HG02678 (cell line): ENCODE measurements at regions not wholly inside any gene's neighbourhood (a gene's known extent, or its start where the extent isn't known, plus 50 kb on each side); places are given as distances from the start of the nearest gene placed in this dataset.

Experiments used
- ATAC-seq: cut with Tn5 transposase; IDR thresholded peaks from one replicate; pipeline ENCODE4 v1.9.1; 2021; ENCODE audit warnings: mild to moderate bottlenecking, moderate library complexity; ENCODE audit not compliant: unreplicated experiment

GRCh38 chr5:146940295-146940694 lies 61.7 kb upstream of the PPP2R2B start:
- no peak for ATAC-seq

- ATAC-seq: no peak
These were observed 65.5 kb upstream of the PPP2R2B start for GRCh38 chr5:146944019-146944418.

GRCh38 chr5:146944764-146945616 lies 66.4 kb upstream of the PPP2R2B start:
- ATAC-seq: no peak

GRCh38 chr5:146945617-146946084 lies 67.1 kb upstream of the PPP2R2B start:
- no peak for ATAC-seq

- peak; percentile 62 for ATAC-seq
These were observed 68.8 kb upstream of the PPP2R2B start for GRCh38 chr5:146947181-146947941.

GRCh38 chr5:146948666-146949065 lies 70.1 kb upstream of the PPP2R2B start:
- no peak for ATAC-seq

GRCh38 chr5:146952168-146952567 lies 73.6 kb upstream of the PPP2R2B start:
- ATAC-seq: no peak

- no peak for ATAC-seq
These were observed 77.7 kb upstream of the PPP2R2B start for GRCh38 chr5:146956217-146956616.

- no peak for ATAC-seq
These were observed 80.8 kb upstream of the PPP2R2B start for GRCh38 chr5:146959360-146959759.

GRCh38 chr5:146962801-146963355 lies 84.3 kb upstream of the PPP2R2B start:
- ATAC-seq: no peak

GRCh38 chr5:146965761-146966659 lies 87.5 kb upstream of the PPP2R2B start:
- peak; percentile 99 for ATAC-seq

- ATAC-seq: no peak
These were observed 89.1 kb upstream of the PPP2R2B start for GRCh38 chr5:146967646-146968045.

GRCh38 chr5:146971401-146971800 lies 92.8 kb upstream of the PPP2R2B start:
- no peak for ATAC-seq

- ATAC-seq: no peak
These were observed 107.9 kb upstream of the PPP2R2B start for GRCh38 chr5:146986469-146986868.

- ATAC-seq: no peak
These were observed 115.4 kb upstream of the PPP2R2B start for GRCh38 chr5:146993876-146994530.

GRCh38 chr5:146995878-146996277 lies 117.3 kb upstream of the PPP2R2B start:
- ATAC-seq: no peak

GRCh38 chr5:147015405-147015804 lies 136.8 kb upstream of the PPP2R2B start:
- ATAC-seq: no peak

- ATAC-seq: no peak
These were observed 138.6 kb upstream of the PPP2R2B start for GRCh38 chr5:147017191-147017590.

GRCh38 chr5:147017621-147018020 lies 139.1 kb upstream of the PPP2R2B start:
- no peak for ATAC-seq

- no peak for ATAC-seq
These were observed 140.3 kb upstream of the PPP2R2B start for GRCh38 chr5:147018812-147019211.
